ENCODE measurements at regions not wholly inside any gene's neighbourhood (a gene's known extent, or its start where the extent isn't known, plus 50 kb on each side); places are given as distances from the start of the nearest gene placed in this dataset.

DNA sequence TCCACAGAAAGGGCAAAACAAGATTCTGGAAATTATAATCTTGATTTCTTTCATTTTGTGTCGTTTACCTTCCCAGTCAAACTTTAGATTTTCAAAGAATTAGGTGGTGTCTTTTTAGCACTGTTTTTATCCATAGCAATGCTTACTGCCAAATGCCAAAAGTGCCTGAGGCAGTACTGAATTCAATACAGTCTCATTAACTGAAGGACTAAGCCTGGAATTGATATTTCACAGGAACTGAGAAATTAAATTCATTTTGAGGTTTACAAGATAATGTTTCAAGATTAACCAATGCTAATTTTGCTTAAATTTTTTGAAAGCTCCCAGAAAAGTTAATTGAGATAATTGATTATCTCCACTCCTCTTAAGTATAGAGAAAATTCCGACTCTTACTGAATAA, 68.8 kb upstream of the ARHGAP24 start:
- no peak for ATAC-seq

DNA sequence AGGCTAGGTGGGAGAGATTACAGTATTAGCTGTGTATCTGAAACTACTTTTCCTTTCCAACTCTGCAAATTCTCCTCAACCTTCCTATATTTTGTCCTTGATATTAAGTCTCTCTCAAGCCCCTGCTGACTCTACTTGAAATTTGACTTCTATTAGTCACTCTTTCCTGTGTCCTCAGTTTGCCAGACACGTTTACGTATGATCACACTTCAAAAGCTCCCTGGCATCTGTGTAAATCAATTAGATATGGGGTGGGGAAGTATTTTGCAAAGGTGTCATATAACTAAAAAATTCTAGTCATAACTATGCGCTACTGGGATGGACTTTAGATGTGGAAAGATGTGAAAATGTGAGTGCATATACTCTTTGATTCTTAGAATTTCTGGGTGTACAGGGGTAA, 67.4 kb upstream of the ARHGAP24 start:
- no peak for ATAC-seq

DNA sequence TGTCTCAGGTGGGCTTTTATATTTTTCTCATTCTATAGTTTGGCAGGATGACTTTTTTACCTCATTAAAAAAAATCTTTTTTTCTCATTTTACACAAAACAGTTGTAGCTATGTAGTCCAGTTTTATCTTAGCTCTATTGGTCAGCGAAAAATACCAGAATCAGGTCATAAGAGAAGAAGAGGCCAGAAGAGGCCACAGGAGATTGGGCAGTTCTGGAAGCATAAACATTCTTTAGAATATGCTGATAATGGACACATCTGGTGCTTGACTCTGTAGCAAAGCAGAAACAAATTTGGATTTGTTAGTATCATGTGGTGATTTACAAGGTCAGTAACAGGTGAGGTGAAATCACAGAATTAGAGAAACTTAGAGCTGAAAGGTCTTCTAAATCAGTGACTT, 66.6 kb upstream of the ARHGAP24 start:
- no peak for ATAC-seq

DNA sequence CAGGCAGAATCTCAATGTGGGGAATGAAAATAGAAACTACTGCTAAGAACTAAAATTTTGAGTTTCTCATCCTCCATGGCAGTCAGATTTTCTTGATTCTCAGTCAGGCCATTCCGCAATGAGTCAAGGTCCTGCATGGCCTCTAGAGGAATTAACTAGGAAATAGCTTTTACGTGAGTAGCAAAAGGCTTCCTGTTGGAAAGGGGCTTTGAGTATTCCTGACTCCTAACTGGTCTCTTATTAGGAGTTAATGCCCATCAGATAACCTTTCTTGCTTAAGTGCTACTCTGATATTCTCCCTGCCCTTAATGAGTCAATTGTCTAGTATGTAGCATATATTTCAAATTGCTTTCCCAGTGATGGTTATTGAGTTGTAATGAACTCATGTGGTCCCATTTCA, 65.7 kb upstream of the ARHGAP24 start:
- no peak for ATAC-seq

DNA sequence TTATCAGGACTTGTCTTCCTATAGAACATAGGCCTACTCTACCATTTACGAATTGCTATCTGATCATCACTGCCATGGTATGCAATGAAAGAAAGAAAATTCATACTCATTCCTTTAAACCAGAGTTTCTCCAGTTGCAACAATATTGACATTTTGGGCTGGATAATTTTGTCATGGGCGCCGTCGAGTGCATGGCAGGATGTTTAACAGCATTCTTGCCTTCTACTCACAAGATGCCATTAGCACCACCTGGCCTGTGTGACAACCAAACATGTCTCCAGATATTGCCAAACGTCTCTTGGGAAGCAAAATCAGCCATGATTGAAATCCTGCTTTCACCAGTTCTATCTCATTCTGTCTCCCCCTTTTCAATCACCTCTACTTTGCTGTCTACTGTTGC, 63.6 kb upstream of the ARHGAP24 start:
- no peak for ATAC-seq

DNA sequence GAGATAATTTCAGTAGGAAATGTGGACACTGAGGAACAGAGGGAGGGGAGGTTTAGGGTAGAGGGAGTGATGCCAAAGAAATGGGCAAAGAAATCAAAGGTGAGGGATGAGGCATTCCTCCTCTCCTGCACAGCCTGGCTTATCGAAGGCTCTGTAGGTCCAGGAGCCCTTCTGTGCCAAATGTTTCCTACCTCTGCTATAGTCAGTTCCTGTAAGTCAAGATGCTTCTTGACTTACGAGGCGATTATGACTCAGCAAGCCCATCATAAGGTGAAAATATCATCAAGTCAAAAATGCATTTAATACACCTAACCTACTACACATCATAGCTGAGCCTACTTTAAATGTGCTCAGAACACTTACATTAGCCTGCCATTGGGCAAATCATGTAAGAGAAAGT, 60.0 kb upstream of the ARHGAP24 start:
- no peak for ATAC-seq

DNA sequence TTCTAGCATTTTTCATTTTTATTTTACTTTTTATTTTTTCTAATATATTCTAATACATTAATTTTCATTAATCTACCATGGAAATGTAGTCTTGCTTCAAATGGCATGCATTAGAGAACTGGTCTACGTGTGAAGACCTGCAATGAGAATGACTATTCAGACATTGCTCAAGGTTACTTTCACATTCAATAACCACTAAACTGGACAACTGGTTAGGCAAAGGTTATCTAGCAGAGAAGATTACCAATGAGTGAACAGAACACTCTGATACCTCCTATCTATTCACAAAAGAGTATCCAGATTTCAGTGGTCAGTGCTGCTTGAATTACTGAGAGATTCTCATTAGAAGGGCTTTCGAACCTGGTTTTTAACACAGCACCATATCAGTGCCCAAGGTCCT, 58.9 kb upstream of the ARHGAP24 start:
- no peak for ATAC-seq

DNA sequence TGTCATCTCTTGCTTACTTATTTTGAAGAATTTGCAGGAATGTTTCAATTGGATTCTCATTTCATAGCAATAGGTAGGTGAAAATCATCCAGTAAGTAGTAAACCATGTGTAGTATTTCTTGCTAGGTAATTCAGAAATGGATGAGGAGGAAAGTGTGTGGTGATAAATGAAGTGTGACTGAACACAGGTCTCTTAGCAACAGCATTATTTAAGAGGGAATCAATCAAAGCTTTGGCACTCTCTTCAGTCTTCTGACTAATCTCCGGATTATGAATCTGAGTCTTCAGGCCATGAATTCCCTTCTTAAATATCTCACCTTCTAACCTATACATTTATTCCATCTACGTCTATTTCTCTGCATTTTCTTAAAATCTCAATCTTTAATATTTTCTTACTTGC, 55.8 kb upstream of the ARHGAP24 start:
- ATAC-seq: no peak

DNA sequence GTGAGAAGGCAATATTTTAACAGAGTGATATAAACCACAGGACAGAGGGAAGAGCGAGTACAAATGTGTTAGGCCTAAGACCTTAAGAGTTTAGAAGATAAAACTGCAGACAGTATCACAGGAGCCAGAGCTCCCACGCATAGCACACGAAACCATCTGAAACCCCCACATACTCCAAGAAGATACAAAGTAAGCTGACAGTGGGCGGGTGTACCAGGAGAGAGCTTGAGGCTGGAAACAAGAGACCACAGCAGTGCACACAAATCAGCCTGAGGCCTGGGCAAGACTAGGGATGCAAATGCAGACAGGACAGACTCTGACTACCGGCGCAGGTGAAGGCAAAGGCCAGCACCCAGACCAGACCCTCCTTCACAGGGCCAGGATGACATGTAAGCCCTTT, 54.1 kb upstream of the ARHGAP24 start:
- ATAC-seq: no peak

DNA sequence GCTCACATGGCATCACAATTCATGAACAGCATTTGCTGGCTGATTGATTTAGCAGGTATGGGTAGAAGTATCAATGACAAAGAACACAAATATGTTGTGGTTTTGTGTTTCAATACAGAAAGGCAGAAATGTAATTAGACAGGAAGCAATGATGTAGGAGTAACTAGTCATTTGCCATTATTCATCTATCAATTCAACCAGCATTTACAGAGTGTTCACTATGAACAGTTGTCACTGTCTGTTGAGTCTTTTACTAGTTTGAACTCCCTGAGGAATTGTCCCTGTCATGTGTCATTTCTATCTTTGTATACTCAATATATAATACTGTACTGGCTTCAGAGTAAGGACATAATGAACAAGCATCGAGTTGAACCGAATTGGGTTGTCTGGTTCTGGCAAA, 51.5 kb upstream of the ARHGAP24 start:
- ATAC-seq: no peak

All from esophagus mucosa (tissue), 1 donor.